Erythroblast (primary cell): ENCODE measurements at regions not wholly inside any gene's neighbourhood (a gene's known extent, or its start where the extent isn't known, plus 50 kb on each side); places are given as distances from the start of the nearest gene placed in this dataset.

Source experiments
- DNase-seq, 2 experiments: peaks; one replicate each; lab custom pipeline; 2025; lab: John Stamatoyannopoulos, UW
- GATA1 ChIP-seq: IDR thresholded peaks from 2 replicates; pipeline ENCODE4 v1.6.1; 2011; ENCODE audit warnings: low read depth, mild to moderate bottlenecking, control low read depth, low read length, moderate library complexity
- POLR2A ChIP-seq: IDR thresholded peaks from 2 replicates; pipeline ENCODE4 v1.6.1; 2011; ENCODE audit warnings: mild to moderate bottlenecking, low read length

DNA sequence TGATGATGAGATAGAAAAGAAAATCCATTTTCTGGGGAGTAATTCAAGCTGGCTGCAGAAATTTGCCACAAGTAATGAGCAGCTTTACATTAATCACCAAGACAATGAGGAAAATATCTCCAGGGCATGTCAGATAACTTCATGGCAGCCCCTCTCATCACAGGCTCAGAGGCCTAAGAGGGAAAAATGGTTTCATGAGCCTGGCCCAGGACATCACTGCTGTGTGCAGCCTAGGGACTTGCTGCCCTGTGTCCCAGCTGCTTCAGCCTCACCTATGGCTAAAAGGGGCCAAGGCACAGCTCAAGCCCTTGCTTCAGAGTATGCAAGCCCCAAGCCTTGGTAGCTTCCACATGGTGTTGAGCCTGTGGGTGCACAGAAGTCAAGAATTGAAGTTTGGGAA is 161.7 kb downstream of the OPA1 start:
- no peak for TF ChIP-seq POLR2A
- no peak for TF ChIP-seq GATA1
- no peak for DNase-seq

DNA sequence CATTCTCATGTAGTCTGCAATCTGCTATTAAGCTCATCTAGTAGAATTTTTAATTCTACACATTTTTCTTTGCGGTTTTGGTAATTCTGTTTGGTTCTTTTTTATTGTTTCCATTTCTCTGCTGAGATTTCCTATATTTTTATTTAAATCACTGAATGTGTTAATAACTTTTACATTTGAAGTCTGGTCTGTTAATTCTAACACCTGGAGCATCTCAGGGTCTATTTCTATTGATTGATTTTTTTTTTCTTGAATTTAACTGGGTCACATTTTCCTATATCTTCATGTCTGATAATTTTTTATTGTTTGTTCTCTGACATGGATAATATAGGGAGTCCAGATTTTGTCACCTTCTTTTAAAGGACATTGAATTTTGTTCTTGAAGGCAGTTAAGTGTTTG is 163.5 kb downstream of the OPA1 start:
- no peak for DNase-seq
- TF ChIP-seq GATA1 (no peak), POLR2A (no peak)

DNA sequence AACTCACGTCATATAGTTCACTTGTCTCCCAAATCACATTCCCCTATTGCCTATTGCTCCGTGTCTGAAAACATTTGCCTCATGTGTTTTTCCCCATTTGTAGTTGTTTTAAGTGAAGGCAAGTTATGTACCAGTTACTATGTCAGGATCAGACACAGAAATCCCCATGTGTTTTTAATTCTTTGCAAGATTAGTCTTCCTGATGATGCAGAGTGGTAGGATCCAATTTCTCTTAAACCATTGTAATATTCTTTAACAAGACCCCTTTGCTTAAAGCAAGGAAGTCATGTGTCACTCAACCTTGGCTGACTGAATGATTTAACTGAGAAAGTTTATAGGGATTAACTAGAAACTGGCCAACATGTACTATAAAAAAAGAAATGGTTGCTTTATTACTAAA is 164.4 kb downstream of the OPA1 start:
- no peak for DNase-seq
- TF ChIP-seq POLR2A = no peak
- no peak for TF ChIP-seq GATA1

DNA sequence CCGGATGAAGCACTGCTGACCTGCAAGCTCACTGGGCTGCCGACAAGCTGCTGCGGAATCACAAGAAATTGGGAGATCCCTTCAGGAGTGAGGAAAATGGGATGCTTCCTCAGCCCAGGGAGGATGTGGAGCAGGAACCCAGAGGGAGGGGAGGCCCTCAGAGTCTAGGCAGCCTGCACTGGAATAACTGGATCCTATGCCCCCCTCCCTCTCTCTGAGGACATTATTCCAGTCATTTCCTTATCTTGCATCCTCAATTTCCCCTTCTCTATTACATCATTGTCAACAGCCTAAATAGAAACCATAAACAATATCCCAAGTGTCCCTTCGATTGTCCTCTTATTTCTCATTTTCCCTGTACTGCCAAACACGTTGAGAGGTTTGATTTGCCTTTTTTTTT is 169.0 kb downstream of the OPA1 start:
- TF ChIP-seq POLR2A (no peak), GATA1 (no peak)
- DNase-seq = no peak

- TF ChIP-seq GATA1 = no peak
- no peak for TF ChIP-seq POLR2A
- no peak for DNase-seq
These were observed 169.6 kb downstream of the OPA1 start for GRCh38 chr3:193762657-193763056.

- no peak for TF ChIP-seq POLR2A
- peak in 1 of 2 experiments; percentile 18 for DNase-seq
These were observed 172.0 kb downstream of the OPA1 start for GRCh38 chr3:193764959-193765358.

- DNase-seq = no peak
- TF ChIP-seq POLR2A (no peak), GATA1 (no peak)
These were observed 174.5 kb downstream of the OPA1 start for GRCh38 chr3:193767353-193768069.

- DNase-seq = no peak
- no peak for TF ChIP-seq GATA1
- no peak for TF ChIP-seq POLR2A
These were observed 175.0 kb downstream of the OPA1 start for GRCh38 chr3:193768070-193768394.

DNA sequence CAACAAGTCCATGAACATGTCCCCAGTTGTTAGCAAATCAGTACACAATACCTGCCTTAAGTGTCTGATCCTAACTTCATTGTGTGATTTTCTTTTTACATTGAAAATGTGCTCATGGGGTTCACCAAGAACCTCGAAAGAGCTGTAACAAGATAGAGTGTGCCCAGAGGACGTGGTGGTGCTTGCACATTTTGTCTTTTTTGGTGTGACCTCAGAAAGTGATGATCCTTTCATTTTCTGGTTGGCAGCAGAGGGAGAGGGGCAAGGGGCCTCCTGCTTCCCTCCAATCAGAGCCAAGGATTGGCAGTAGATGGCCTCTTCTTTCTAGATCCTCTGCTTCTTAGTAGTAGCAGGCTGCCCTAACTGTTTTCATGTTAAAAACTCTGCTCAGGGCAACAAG is 176.4 kb downstream of the OPA1 start:
- no peak for DNase-seq
- TF ChIP-seq GATA1 (no peak), POLR2A (no peak)

DNA sequence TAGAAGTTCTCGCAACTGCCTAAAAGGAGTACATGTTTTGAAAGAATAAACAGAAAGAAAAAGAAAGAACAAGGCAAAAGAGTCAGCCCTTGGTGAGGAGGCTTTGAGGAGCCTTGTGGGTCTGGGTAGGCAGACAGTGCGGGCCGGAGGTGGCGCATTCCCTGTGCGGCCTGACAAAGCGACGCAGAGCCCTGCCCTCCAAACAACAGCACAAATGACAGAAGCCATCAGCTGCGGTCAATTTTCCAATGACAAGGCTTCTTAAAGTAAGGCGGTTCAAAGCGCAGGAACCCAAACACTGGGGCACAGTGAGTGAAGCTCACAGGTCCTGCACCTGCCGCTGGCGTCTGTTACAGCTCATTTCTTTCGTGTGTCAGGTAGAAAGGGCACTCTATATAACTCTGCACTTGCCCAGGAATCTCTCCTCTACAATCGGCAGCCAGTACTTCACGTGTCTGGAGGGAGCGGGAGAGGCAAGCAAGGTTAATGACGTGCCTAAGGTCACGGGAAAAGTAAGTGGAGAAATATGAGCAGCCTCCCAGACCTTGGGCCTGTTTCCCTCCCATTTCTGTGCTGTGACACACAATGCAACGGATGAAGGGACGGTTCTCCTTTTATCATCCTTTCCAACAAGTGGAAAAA is 178.1 kb downstream of the OPA1 start:
- DNase-seq = no peak
- TF ChIP-seq GATA1 (no peak), POLR2A (no peak)

DNA sequence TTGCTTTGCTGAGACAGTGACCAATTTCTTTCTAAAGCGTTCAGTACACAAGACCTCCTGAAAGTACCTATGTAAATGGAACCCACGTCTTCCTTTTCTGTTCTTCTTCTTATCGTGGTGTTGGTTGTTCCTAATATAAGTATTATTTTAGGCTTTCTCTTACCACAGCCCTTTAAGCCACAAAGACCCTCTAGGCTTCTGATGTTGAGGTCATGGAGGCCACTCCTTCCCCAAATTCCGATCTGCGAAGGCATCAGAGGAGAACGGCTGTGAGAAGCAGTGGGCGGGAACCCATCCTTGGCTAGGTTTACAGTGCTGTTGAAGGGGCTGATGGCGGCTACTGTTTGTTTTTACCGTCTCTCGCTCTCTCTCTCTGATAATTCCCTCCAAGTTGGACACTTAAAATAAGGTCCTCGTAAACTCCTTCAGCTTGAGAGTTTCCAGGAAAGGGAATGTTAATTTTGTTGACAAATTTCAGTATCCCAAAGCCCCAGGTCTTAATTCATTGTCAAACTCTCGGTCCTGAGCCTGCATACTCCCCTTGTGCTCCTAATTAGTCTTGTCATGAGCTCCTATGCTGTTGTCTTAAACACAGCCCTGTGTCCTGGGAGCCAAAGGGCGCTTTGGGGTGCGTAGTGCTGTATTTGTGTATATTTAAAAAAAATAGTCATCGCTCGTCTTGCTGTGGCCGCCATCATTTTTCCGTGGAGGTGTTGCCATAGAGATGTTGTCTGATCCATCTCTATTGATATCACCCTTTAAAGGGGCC is 178.8 kb downstream of the OPA1 start:
- TF ChIP-seq GATA1 = no peak
- no peak for TF ChIP-seq POLR2A
- DNase-seq = no peak

GRCh38 chr3:193772422-193772763 is 179.4 kb downstream of the OPA1 start:
- TF ChIP-seq GATA1 (no peak), POLR2A (no peak)

GRCh38 chr3:193773266-193774220 is 180.5 kb downstream of the OPA1 start:
- TF ChIP-seq GATA1 (no peak), POLR2A (no peak)
- DNase-seq = no peak

More at GRCh38 chr3:193772422-193772763, 179.4 kb downstream of the OPA1 start:
- no peak for DNase-seq

GRCh38 chr3:193774272-193774915 is 181.4 kb downstream of the OPA1 start:
- no peak for TF ChIP-seq POLR2A
- TF ChIP-seq GATA1 = no peak
- no peak for DNase-seq
